Naive thymus-derived CD8-positive, alpha-beta T cell (primary cell): ENCODE measurements at regions not wholly inside any gene's neighbourhood (a gene's known extent, or its start where the extent isn't known, plus 50 kb on each side); places are given as distances from the start of the nearest gene placed in this dataset.

Experiments used
- ATAC-seq, 2 donors: fragments of 150-1000 bp; cut with Tn5 transposase in 1 of 2; sonication (Bioruptor Pico), chemical (Tn5 transposase) in 1 of 2; 1 replicate in 1 of 2; 2 replicates in 1 of 2; pipeline ENCODE4 v1.10.0; 2021; ENCODE audit warnings: mild to moderate bottlenecking in 2 of 2, moderate library complexity in 2 of 2
- POLR2A ChIA-PET: fragments of 350-600 bp; sonication (Branson Sonifier 250); formaldehyde crosslinking; loops from one replicate; lab custom pipeline; 2021; ENCODE audit warnings: antibody characterized with exemption; lab: Charles Lee
- DNase-seq, 10 donors: peaks; one replicate each; pipeline versions ENCODE4 v3.0.0 to v3.0.0-alpha.2; 2020 to 2022
- H3K27ac Mint-ChIP-seq, 10 donors: one replicate each; pipeline ENCODE4 v1.8.0; 2020 to 2022; ENCODE audit warnings: mild to moderate bottlenecking in 10 of 10, mixed read lengths in 10 of 10, moderate library complexity in 4 of 10, inconsistent platforms in 1 of 10
- H3K27me3 Mint-ChIP-seq, 5 donors: one replicate each; pipeline ENCODE4 v1.8.0; 2021 to 2022; ENCODE audit warnings: mixed read lengths in 5 of 5
- H3K36me3 Mint-ChIP-seq, 3 donors: one replicate each; pipeline ENCODE4 v1.8.0; 2020 to 2022; ENCODE audit warnings: mixed read lengths in 3 of 3, mild to moderate bottlenecking in 2 of 3, inconsistent platforms in 1 of 3
- H3K4me1 Mint-ChIP-seq, 4 donors: one replicate each; pipeline ENCODE4 v1.8.0; 2021 to 2022; ENCODE audit warnings: mixed read lengths in 4 of 4
- H3K4me3 Mint-ChIP-seq, 10 donors: one replicate each; pipeline ENCODE4 v1.8.0; 2020 to 2022; ENCODE audit warnings: mild to moderate bottlenecking in 10 of 10, mixed read lengths in 10 of 10, moderate library complexity in 6 of 10, inconsistent platforms in 1 of 10
- H3K9me3 Mint-ChIP-seq, 9 donors: one replicate each; pipeline ENCODE4 v1.8.0; 2020 to 2022; ENCODE audit warnings: mixed read lengths in 9 of 9, mild to moderate bottlenecking in 3 of 9, inconsistent platforms in 1 of 9, moderate library complexity in 1 of 9

DNA sequence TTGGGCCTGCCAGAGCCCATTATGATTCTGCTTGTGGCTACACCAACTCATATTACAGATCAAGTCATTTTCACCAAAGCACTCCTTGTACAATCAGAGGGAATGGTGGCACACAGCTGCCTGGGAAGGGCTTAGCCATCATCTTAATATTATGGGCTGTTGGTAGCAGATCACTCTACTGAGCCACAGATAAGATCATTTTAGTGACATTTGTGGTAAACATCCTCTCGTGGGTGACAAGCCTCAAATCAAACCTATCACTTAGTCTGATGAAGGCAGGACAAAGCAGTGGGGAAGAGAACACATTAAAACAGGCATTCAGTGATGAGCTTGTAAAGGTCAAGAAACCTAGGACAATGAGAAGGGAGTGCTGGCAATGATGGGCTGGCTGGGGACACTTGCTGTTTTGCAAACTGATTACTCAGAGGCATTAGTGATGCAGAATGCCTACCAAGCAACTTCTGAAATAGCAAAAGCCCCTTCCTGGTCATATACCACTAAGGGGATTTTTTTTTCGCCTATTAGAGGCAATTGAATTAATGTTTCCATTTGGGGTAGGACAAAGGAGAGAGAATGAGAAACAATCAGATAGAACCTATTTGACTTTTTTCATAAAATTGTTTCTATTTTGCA lies 137.5 kb upstream of the WDR11 start:
- Mint-ChIP-seq H3K27ac (no peak overlapping the region), H3K4me3 (no peak overlapping the region), H3K4me1 (no peaks in the 10 kb centered on the region), H3K36me3 (no peaks in the 10 kb centered on the region), H3K27me3 (peaks cover 0 to 8% (median 7%) of the 10 kb centered on the region in 5 donors), H3K9me3 (peaks cover 0 to 4% (median 0%) of the 10 kb centered on the region in 9 donors)
- DNase-seq (no peak), ATAC-seq (no peak)
- POLR2A ChIA-PET = no interaction called here

DNA sequence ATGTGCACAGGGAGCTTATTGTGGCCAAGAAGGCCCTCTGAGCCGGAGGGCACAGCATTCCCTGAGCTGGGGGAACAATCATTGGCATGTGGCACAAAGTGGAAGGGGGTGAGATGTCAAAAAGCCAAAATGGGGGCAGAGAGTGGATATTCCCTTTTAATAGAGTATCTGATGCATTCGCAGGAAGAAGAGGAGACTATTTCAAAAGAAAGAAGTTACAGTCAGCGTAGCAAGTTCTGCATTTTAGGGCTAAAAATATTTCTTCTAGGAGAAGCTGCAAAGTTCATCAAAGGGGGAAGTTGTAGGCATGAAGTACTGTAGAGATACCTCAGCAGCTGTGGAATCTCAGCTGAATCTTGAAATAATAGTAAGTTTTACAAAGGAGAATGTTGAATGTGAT lies 136.0 kb upstream of the WDR11 start:
- peaks cover 0 to 4% (median 0%) of the 10 kb centered on the region in 5 donors for H3K27me3 Mint-ChIP-seq
- ATAC-seq = no peak

DNA sequence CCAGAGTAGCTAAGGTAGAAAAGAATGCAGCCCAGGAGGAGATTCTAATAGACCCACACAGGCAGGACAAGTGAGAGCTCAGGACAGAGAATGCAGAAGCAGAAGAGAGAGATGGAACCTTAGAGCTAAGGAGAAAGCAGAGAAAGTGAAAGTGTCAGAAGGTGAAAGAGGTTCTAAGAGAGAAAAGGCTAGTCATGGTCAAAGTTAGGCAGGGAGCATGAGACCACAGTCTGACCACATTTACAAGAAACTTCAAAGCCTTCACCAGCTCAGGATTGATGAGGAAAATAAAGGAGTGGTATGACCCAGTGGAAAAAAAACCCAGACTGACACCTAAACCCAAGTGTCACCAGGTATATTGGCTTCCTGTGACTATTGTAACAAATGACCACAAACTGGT lies 131.8 kb upstream of the WDR11 start:
- DNase-seq (no peak), ATAC-seq (no peak)
- H3K36me3 Mint-ChIP-seq = no peaks in the 10 kb centered on the region
- H3K27ac Mint-ChIP-seq = no peak overlapping the region
- POLR2A ChIA-PET = no interaction called here
- peaks cover 0 to 4% (median 0%) of the 10 kb centered on the region in 9 donors for H3K9me3 Mint-ChIP-seq
- peaks cover 0 to 4% (median 0%) of the 10 kb centered on the region in 5 donors for H3K27me3 Mint-ChIP-seq
- H3K4me1 Mint-ChIP-seq = no peaks in the 10 kb centered on the region
- H3K4me3 Mint-ChIP-seq = no peak overlapping the region

More for the DNA sequence above, 136.0 kb upstream of the WDR11 start:
- no peak overlapping the region for H3K4me3 Mint-ChIP-seq
- no peaks in the 10 kb centered on the region for H3K4me1 Mint-ChIP-seq
- POLR2A ChIA-PET = no interaction called here
- H3K27ac Mint-ChIP-seq = no peak overlapping the region
- H3K36me3 Mint-ChIP-seq = no peaks in the 10 kb centered on the region
- peaks cover 0 to 4% (median 0%) of the 10 kb centered on the region in 9 donors for H3K9me3 Mint-ChIP-seq
- DNase-seq = no peak

DNA sequence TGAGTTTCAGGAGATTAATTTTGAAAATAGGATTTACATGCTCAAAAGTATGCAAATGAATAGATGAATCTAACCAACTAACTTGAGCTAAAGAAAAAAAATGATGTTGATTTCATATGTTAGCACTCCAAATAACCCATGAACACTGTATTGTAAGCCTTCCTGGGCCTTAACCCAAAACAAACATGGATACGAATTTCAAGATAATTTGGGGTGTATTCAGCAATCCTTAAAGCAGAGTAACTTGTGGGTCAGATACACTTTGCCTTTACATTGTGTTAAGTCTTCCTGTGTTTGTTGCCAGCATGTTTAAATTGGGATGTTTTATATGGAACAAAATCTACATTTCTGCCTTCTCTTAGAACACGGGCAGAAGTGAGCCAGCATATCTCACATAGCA lies 124.2 kb upstream of the WDR11 start:
- no peak overlapping the region for H3K27ac Mint-ChIP-seq
- ATAC-seq (no peak), DNase-seq (no peak)
- peaks cover 1 to 7% (median 3%) of the 10 kb centered on the region in 5 donors for H3K27me3 Mint-ChIP-seq
- POLR2A ChIA-PET = no interaction called here
- H3K4me3 Mint-ChIP-seq = no peak overlapping the region
- peaks cover 0 to 2% (median 0%) of the 10 kb centered on the region in 9 donors for H3K9me3 Mint-ChIP-seq
- no peaks in the 10 kb centered on the region for H3K4me1 Mint-ChIP-seq
- H3K36me3 Mint-ChIP-seq = no peaks in the 10 kb centered on the region

DNA sequence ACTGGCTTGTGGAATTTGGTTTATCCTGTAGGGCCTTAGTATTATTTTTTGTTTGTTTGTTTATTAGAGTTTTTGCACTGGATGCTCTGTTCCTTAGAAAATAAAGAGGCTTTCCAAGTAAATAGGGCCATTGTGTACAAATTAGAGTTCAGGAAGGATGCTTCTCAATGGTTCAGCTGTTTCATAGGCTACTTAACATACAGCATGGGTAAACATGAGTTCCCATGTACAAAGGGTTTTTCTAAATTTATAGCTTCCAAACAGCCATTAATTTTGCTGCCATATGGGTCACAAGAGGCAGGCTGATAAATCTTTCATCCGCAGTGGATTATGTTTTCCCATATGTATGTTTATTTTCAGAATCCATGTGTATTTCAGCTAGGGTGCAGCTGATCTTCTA lies 121.6 kb upstream of the WDR11 start:
- Mint-ChIP-seq H3K36me3 (no peaks in the 10 kb centered on the region), H3K9me3 (peaks cover 0 to 2% (median 0%) of the 10 kb centered on the region in 9 donors), H3K4me3 (no peak overlapping the region), H3K27me3 (peaks cover 5 to 11% (median 7%) of the 10 kb centered on the region in 5 donors), H3K27ac (no peak overlapping the region), H3K4me1 (no peaks in the 10 kb centered on the region)
- POLR2A ChIA-PET = no interaction called here
- ATAC-seq (no peak), DNase-seq (no peak)

DNA sequence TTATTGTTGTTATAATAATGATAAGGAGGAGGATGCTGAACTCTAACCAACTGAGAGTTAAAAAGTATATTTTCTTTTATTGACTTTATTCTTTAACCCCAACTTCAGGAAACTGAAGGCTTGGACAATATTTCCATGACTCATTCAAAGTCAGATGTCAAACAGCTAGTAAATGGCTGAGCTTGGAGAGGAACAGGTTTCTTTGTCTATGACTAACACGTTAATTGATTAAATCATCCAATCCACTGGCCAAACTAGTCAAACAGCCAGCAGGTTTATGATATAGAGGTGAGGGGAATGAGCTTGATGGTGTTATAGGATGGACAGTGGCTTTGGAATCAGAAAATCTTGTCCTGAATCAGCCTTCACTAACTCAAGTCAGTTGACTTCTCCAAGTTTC lies 119.1 kb upstream of the WDR11 start:
- H3K9me3 Mint-ChIP-seq = peaks cover 0 to 2% (median 0%) of the 10 kb centered on the region in 9 donors
- peaks cover 8 to 13% (median 10%) of the 10 kb centered on the region in 5 donors for H3K27me3 Mint-ChIP-seq
- POLR2A ChIA-PET = no interaction called here
- H3K36me3 Mint-ChIP-seq = no peaks in the 10 kb centered on the region
- DNase-seq (no peak), ATAC-seq (no peak)
- no peak overlapping the region for H3K4me3 Mint-ChIP-seq
- H3K4me1 Mint-ChIP-seq = peaks cover 0 to 2% (median 0%) of the 10 kb centered on the region in 4 donors
- no peak overlapping the region for H3K27ac Mint-ChIP-seq

DNA sequence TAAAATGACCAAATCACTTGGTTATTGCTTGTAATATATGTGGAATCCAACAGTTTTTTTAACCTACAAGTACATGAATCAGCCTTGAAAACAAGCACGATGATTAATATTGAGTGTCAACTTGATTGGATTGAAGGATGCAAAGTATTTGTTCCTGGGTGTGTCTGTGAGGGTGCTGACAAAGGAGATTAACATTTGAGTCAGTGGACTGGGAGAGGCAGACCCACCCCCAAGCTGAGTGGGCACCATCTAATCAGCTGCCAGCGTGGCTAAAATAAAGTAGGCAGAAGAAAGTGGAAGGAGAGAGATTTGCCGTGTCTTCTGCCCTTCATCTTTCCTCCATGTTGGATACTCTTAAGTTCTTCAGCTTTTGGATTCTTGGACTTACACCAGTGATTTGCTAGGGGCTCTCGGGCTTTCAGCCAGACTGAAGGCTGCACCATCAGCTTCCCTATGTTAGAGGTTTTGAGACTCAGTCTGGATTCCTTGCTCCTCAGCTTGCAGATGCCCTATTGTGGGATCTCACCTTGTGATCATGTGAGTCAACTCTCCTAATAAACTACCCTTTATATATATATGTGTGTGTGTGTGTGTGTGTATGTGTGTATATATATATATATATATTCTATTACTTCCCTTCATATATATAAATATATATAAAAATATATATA lies 118.4 kb upstream of the WDR11 start:
- Mint-ChIP-seq H3K9me3 (peaks cover 0 to 2% (median 0%) of the 10 kb centered on the region in 9 donors), H3K27ac (no peak overlapping the region), H3K36me3 (no peaks in the 10 kb centered on the region), H3K4me3 (no peak overlapping the region), H3K27me3 (peaks cover 8 to 14% (median 10%) of the 10 kb centered on the region in 5 donors), H3K4me1 (peaks cover 0 to 2% (median 0%) of the 10 kb centered on the region in 4 donors)
- no peak for ATAC-seq
- no peak for DNase-seq
- POLR2A ChIA-PET = no interaction called here

DNA sequence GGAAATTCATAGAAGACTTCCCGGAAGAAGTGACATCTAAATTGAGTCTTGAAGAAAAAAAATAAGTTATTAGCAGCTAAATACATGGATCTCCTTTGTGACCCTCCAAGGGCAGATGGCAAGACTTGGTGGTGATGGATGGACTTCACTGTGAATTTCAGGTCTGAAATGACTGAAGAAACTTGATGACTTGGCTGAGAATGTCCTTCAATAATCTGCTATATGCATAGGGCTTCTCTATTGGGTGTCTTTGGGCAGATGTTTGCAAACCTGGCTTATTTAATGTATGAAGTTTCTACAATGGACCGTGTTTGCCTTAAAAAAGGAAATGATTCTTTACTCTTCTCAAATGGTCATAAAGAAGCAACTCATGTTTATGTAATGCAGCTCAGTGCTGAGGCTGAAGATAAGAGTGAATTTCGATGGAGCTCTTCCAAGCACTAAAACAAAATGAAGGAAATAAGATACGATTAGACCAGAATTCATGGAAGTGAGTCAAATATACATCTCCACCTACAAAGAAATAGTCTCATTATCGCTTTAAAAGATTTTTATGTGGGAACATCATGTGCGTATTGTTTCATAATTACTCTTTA lies 116.6 kb upstream of the WDR11 start:
- DNase-seq (no peak), ATAC-seq (no peak)
- no peak overlapping the region for H3K27ac Mint-ChIP-seq
- peaks cover 8 to 11% (median 10%) of the 10 kb centered on the region in 5 donors for H3K27me3 Mint-ChIP-seq
- POLR2A ChIA-PET = no interaction called here
- peaks cover 0 to 2% (median 0%) of the 10 kb centered on the region in 4 donors for H3K4me1 Mint-ChIP-seq
- no peak overlapping the region for H3K4me3 Mint-ChIP-seq
- H3K9me3 Mint-ChIP-seq = peaks cover 0 to 2% (median 0%) of the 10 kb centered on the region in 9 donors
- H3K36me3 Mint-ChIP-seq = no peaks in the 10 kb centered on the region

DNA sequence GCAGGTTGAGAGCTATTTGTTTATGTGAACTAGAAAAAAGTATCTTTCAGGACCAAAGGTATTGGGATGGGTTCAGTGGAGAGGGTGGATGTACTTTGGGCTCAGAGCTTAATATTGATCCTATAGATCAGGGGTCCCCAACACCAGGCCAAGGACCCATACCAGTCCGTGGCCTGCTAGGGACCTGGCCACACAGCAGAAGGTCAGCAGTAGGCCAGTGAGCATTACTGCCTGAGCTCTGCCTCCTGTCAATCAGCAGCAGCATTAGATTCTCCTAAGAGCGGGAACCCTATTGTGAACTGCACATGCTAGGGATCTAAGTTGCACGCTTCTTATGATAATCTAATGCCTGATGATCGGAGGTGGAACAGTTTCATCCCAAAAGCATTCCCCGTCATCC lies 115.8 kb upstream of the WDR11 start:
- no peaks in the 10 kb centered on the region for H3K36me3 Mint-ChIP-seq
- POLR2A ChIA-PET = no interaction called here
- ATAC-seq (no peak), DNase-seq (no peak)
- no peaks in the 10 kb centered on the region for H3K9me3 Mint-ChIP-seq
- peaks cover 0 to 2% (median 0%) of the 10 kb centered on the region in 4 donors for H3K4me1 Mint-ChIP-seq
- peaks cover 8 to 11% (median 10%) of the 10 kb centered on the region in 5 donors for H3K27me3 Mint-ChIP-seq
- no peak overlapping the region for H3K4me3 Mint-ChIP-seq
- no peak overlapping the region for H3K27ac Mint-ChIP-seq

DNA sequence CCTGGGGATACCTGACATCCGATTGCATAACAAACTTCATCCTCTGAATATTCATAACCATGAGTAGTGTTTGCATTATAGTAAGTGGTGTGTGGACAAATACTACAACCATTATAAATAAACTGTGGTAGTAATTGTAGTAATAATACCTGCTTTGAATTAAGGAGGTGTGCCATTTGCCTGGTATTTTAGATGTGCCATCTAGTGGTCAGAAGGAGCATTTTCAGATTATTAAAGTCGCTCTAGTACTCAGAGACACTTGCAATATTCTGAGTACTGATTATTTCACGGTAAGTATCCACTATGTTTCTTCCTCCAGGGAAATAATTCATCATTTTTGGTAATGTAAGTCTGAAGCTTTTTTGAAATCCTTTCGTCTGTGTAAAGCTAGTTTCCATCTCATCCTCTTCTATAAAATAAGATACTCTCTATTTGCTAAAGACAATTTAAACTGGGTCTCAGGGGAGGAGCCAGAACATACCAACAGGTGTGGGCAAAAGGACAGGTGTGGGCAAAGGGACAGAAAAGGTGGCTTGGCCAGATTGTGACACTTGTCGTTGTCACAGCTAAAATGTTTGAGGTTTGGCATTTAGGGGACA lies 115.3 kb upstream of the WDR11 start:
- DNase-seq = no peak
- POLR2A ChIA-PET = no interaction called here
- no peak for ATAC-seq
- peaks cover 0 to 2% (median 0%) of the 10 kb centered on the region in 4 donors for H3K4me1 Mint-ChIP-seq
- H3K4me3 Mint-ChIP-seq = no peak overlapping the region
- H3K27me3 Mint-ChIP-seq = peaks cover 7 to 11% (median 10%) of the 10 kb centered on the region in 5 donors
- H3K36me3 Mint-ChIP-seq = no peaks in the 10 kb centered on the region
- H3K9me3 Mint-ChIP-seq = no peaks in the 10 kb centered on the region
- H3K27ac Mint-ChIP-seq = peak overlapping the region in 1 of 10 donors; percentile 39

DNA sequence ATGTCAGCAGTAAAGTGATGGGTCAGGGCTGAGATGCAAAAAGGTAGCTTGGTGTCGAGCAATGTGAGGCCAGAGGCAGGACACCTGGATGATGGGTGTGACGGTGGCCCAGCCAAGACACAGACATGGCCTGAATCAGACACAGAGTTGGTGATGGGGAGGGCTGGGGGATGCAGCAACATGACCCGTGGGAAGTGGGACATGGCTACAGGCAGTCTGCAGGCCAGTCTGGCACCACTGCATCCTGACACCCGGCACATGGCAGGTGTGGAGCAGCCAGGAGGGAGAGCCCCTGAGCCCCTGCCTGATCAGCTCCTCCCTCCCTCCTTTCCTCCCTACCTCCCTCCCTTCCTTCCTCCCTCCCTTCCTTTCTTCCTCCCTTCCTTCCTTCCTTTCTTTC lies 114.8 kb upstream of the WDR11 start:
- no peak for ATAC-seq
- Mint-ChIP-seq H3K27ac (peak overlapping the region in 1 of 10 donors; percentile 39), H3K36me3 (no peaks in the 10 kb centered on the region), H3K4me1 (peaks cover 0 to 2% (median 0%) of the 10 kb centered on the region in 4 donors), H3K4me3 (no peak overlapping the region), H3K27me3 (peaks cover 6 to 11% (median 8%) of the 10 kb centered on the region in 5 donors), H3K9me3 (no peaks in the 10 kb centered on the region)
- POLR2A ChIA-PET = no interaction called here
- DNase-seq = no peak

DNA sequence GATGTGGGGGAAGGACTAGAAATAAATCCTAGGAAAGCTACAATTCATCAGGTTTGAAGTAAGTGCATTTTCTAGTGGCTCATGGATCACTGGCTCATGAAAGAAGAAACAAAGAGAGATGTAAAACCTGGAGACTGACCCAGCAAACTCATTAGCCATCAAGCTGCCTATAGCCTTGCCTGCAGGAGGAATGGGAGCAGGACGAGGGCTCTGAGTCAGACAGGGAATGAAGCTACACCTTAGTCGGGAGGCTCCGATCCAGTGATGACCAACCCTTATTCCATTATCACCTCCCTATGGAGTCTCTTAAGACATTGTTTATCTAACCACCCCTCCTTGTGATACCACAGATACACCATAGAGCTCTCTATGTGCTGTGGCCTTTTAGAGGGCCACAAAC lies 112.5 kb upstream of the WDR11 start:
- POLR2A ChIA-PET = no interaction called here
- Mint-ChIP-seq H3K9me3 (no peaks in the 10 kb centered on the region), H3K36me3 (no peaks in the 10 kb centered on the region), H3K4me3 (no peak overlapping the region), H3K4me1 (peaks cover 0 to 2% (median 0%) of the 10 kb centered on the region in 4 donors), H3K27ac (no peak overlapping the region), H3K27me3 (peaks cover 5 to 10% (median 8%) of the 10 kb centered on the region in 5 donors)
- no peak for ATAC-seq
- no peak for DNase-seq

DNA sequence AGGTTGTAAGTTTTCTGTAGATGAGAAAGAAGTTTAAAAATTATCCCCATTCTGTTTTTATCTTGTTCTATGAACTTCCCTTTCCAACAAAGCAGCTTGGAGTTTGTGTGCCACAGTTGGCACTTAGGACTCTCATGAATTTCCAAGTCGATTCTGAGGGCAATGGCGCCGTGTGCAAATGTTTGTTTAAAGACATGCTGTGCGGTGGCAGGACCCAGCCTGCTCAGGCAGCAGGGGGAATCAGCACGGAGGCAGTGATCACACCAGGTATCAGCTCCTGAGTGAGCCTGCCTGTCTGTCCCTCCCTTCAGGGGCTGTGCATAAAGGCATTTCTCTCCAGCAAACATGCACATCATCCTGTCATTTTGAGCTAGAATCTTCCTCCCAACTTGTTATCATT lies 109.8 kb upstream of the WDR11 start:
- DNase-seq (no peak), ATAC-seq (no peak)
- H3K4me3 Mint-ChIP-seq = no peak overlapping the region
- H3K9me3 Mint-ChIP-seq = no peaks in the 10 kb centered on the region
- peaks cover 5 to 22% (median 10%) of the 10 kb centered on the region in 5 donors for H3K27me3 Mint-ChIP-seq
- H3K27ac Mint-ChIP-seq = no peak overlapping the region
- POLR2A ChIA-PET = no interaction called here
- no peaks in the 10 kb centered on the region for H3K36me3 Mint-ChIP-seq
- no peaks in the 10 kb centered on the region for H3K4me1 Mint-ChIP-seq
